ENCODE measurements at regions not wholly inside any gene's neighbourhood (a gene's known extent, or its start where the extent isn't known, plus 50 kb on each side); places are given as distances from the start of the nearest gene placed in this dataset.
"Not testable (repeated sequence)": the region's sequence is repeated elsewhere in the genome, so short reads cannot be mapped to it uniquely, and the experiment has no call there.

- DNase-seq (ENCODE audit: low spot score): no peak
Observed at GRCh38 chr10:84854439-84854838, 526.0 kb downstream of the CCSER2 start.

DNA sequence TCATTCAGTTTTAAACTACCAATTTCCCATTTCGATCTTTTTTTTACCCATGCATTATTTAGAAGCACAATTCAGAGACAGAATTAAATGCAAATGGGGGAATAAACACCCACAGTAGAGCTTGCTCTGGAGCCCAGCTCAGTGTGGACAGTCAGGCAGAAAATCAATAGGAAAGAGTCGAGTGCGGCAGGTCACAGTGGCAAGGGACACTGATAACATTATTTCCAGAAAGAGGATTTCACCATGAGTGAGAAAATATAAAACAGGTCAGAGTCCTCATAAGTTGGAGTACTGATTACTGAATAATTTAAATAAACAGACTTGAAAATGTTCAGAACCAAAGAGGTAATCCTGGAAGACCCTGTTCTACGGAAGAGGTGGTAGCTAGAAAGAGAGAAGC, 532.5 kb downstream of the CCSER2 start:
- no peak for DNase-seq (ENCODE audit: low spot score)

DNA sequence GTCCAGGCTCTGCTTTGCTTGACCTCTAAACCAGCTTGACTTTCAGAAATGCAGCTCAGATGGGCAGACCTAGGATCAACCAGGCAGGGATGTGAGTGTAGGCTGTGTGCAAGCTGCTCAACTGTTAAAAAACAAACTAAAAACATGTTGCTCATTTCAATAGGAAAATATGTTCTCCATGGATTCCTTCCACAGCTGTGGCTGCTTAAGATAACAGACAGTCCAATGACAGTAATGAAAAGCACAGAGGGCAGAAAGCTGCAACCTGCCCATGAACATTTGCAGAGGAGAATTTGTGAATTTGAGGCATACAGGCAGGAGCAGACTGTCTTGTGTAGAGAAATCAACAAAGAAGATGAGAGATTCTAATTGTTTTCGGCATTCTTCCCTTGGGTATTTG, 534.2 kb downstream of the CCSER2 start:
- no peak for DNase-seq (ENCODE audit: low spot score)

DNA sequence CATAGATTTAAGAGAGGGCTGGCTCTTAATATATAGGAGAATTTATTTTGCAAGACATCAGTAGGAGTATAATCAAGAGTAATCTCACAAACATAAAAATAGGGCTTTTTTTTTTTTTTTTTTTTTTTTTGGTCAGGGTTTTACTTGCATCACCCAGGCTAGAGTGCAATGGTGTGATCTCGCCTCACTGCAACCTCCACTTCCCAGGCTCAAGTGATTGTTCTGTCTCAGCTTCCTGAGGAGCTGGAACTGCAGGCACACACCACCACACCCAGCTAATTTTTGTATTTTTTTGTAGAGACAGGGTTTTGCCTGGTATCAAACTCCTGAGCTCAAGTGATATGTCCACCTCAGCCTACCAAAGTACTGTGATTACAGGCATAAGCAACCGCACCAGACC, 535.3 kb downstream of the CCSER2 start:
- DNase-seq (ENCODE audit: low spot score): no peak

GRCh38 chr10:84876116-84876999, 548.0 kb downstream of the CCSER2 start:
- no peak for DNase-seq (ENCODE audit: low spot score)

DNA sequence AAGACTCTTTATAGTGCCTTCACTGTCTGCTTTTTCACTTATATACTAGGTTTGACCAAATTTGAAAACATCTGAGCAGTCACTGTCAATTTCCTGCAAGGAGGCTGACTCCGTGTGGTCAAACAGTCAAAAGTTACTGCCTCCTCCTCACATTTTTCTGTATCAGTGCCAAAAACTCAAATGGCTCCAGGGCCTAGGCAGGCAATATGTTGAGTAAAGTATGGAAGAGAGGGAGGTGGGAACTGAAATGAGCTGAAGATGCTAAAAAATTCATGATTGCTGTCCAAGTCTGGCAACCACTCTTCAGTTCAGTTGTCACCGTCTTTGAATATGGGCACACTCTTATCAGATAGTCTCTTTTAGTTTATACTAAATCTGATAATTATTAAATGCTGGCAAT, 551.6 kb downstream of the CCSER2 start:
- no peak for DNase-seq (ENCODE audit: low spot score)

DNA sequence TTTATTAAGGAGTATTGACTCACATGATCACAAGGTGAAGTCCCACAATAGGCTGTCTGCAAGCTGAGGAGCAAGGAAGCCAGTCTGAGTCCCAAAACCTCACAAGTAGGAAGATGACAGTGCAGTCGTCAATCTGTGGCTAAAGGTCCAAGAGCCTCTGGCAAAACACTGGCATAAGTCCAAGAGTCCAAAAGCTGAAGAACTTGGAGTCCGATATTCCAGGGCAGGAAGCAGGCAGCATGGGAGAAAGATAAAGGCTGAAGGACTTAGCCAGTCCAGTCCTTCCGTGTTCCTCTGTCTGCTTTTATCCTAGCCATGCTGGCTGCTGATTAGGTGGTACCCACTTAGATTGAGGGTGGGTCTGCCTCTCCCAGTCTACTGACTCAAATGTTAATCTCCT, 553.3 kb downstream of the CCSER2 start:
- DNase-seq (ENCODE audit: low spot score): not testable (repeated sequence)

GRCh38 chr10:84890706-84891105, 562.3 kb downstream of the CCSER2 start:
- DNase-seq (ENCODE audit: low spot score): no peak

GRCh38 chr10:84891631-84892030, 563.2 kb downstream of the CCSER2 start:
- DNase-seq (ENCODE audit: low spot score): no peak

GRCh38 chr10:84895541-84895940, 567.2 kb downstream of the CCSER2 start:
- no peak for DNase-seq (ENCODE audit: low spot score)

DNA sequence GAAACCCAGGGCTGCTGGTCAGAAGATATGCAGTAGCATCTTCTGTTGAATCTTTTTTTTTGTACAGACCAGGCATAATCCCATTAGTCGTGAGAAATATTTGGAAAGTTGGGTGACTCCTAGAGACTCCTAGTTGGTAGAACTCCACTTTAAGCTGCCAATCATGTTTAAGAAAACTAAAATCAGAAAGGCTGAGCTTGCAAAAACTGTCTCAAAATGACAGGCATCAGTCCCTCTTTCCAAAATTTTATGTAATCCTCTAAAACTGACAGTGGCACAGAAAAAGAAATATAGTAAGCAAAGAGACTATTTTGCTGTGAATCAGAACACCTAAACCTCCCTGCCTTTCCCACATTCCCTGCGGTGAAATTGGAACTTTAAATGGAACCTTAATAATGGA, 568.5 kb downstream of the CCSER2 start:
- DNase-seq (ENCODE audit: low spot score): no peak

DNA sequence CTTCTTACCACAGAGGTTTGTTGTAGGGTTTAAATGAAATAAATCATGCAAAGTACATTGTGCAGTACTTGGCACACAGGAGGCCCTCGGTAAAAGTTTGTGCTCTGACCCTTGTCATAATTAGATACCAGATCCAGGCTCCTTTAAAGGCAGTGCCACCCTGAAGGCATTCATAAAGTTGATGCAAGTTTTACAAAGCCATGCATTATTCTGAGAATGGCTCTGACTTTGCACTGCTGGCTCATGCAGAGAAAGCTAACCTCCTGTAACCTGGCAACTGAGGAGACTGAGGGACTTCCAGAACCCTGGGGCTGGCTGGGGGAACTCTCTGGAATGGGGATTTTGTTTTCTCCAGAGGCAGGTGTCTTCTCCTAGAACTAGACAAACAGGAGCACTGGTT, 570.9 kb downstream of the CCSER2 start:
- no peak for DNase-seq (ENCODE audit: low spot score)

DNA sequence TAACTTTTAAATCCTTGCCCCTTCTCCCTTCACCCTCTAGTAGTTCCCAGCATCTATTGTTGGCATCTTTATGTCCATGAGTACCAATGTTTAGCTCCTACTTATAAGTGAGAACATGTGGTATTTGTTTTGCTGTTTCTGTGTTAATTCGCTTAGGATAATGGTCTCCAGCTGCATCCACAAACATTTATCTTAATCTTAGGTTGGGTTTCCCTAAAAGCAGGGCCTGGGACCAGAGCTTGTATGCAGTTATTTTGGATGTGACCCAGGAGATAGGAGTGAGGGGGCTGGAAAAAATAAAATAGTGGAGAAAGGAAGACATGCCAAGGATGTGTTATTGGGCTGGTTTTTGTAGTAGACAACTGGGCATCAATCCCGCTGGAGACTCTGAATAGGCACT, 571.8 kb downstream of the CCSER2 start:
- DNase-seq (ENCODE audit: low spot score): no peak

DNA sequence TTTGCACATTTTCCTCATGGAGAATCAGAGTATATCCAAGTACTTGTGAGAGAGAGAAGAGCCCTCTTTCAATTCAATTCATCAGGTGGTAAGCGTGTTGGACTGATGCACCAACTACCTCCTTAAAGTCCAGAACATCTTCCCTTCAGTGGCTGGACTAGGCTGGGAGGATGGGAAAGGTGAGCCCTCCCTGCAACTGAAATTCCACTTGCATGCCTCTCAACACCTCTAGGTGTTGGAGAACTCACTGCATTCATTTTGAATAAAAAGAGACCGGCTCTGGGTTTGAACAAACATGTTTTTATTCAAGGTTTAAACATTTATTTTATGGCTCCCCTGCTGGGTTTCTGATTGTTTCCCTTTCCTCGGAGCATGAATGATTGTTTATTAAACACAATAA, 573.5 kb downstream of the CCSER2 start:
- DNase-seq (ENCODE audit: low spot score): no peak

DNA sequence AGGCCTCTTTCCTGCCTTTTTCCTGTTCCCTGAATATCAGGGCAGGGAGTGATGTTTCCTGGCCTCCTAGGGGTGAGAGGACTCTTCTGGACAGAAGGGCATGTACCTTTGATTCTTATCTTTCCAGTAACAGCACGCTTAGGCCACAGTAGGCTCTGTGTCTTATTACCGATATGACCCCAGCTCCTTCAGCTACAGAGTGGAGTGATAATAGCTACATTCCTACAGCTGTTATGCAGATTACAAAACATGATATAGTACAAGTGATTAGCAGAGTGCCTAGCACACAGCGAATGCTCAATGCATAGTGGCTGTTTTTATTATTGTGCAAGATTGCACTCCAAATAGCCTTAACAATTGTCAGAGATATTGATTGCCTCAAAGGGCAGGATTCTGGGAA, 574.2 kb downstream of the CCSER2 start:
- DNase-seq (ENCODE audit: low spot score): no peak

GRCh38 chr10:84903320-84903719, 574.9 kb downstream of the CCSER2 start:
- DNase-seq (ENCODE audit: low spot score): no peak

- DNase-seq (ENCODE audit: low spot score): no peak
Observed at GRCh38 chr10:84907461-84908009, 579.1 kb downstream of the CCSER2 start.

DNA sequence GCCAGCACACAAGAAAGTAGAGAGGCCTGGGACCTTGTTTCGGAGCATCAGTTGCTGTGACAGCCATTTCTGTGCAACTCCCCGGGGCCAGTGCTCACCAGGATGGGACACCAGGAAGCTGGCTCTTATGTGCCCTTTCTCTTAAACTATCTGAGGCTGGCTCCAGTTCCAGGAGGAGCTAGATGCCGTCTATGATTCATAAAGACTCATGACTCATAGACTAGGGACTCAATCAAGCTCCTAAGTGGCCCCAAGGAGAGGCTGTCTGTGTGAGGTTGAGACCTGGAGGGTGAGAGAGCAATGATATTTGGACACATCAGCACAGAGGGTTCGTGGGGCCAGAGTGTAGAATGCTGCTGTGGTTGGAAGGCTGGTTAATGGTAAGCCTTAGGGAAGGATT, 580.1 kb downstream of the CCSER2 start:
- no peak for DNase-seq (ENCODE audit: low spot score)

DNA sequence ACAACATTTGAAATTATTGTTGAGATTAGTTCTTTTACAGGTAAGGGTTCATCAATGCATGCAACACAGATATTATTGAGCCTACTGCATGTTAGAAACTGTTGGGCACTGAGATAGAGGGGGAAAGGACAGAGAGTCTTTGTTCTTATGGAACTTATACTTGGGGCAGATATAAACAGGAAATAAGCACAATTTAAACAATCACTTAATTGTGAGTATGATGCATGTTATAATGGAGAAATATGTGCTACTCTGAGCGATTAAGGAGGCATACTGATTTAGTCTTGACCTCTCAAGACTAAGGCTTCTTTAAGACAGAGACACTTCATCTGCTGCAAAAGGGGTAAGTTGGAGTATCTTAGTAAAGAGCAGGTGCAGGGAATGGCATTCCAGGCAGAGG, 593.3 kb downstream of the CCSER2 start:
- DNase-seq (ENCODE audit: low spot score): no peak

GRCh38 chr10:84924131-84924530, 595.7 kb downstream of the CCSER2 start:
- DNase-seq (ENCODE audit: low spot score): no peak

DNA sequence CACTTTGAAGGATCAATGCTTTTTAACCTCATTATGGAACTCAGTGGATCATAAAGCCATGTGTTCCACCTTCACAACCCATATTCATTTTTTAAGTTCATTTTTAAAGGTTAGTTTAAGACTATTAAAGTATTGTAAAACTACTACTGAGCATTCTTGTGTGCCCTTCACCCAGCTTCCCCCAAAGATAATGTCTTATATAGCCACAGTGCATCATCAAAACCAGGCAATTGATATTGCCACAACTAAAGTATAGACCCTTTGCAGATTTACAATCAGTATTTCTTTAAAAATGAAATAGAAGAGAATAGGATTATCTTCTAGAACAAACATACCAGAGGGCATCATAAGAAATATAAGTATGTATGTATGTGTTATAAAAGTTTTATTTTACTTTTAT, 597.1 kb downstream of the CCSER2 start:
- DNase-seq (ENCODE audit: low spot score): no peak

GRCh38 chr10:84933402-84933801, 605.0 kb downstream of the CCSER2 start:
- no peak for DNase-seq (ENCODE audit: low spot score)

- DNase-seq (ENCODE audit: low spot score): no peak
Observed at GRCh38 chr10:84935772-84936171, 607.4 kb downstream of the CCSER2 start.

All from kidney capillary endothelial cell (primary cell).